ENCODE measurements at regions not wholly inside any gene's neighbourhood (a gene's known extent, or its start where the extent isn't known, plus 50 kb on each side); places are given as distances from the start of the nearest gene placed in this dataset.

- TF ChIP-seq POLR2AphosphoS5 (IDR thresholded peaks at IDR 0.05; ENCODE audit: low read depth, low read length): no peak
- no peak for TF ChIP-seq REST (IDR thresholded peaks at IDR 0.05; ENCODE audit: insufficient read depth in 1 of 2, low read depth in 2 of 2, low read length in 2 of 2)
These were observed 161.9 kb downstream of the SH2D4B start for GRCh38 chr10:80699602-80700039.

Data from PFSK-1 (cell line).